Limb (tissue), 2 donors: ENCODE measurements at regions not wholly inside any gene's neighbourhood (a gene's known extent, or its start where the extent isn't known, plus 50 kb on each side); places are given as distances from the start of the nearest gene placed in this dataset.
A peak's percentile ranks its signal among the peaks of the same experiment; 100 is the strongest.
"Not testable (repeated sequence)": the region's sequence is repeated elsewhere in the genome, so short reads cannot be mapped to it uniquely, and the experiment has no call there.

ENCODE experiments used
- DNase-seq, 2 donors: peaks; one replicate each; pipeline ENCODE4 v3.0.0-alpha.2; 2016; ENCODE audit errors: extremely low spot score in 2 of 2

GRCh38 chr16:52104993-52105392 lies 441.9 kb downstream of the TOX3 start:
- DNase-seq, result not testable (repeated sequence)

DNA sequence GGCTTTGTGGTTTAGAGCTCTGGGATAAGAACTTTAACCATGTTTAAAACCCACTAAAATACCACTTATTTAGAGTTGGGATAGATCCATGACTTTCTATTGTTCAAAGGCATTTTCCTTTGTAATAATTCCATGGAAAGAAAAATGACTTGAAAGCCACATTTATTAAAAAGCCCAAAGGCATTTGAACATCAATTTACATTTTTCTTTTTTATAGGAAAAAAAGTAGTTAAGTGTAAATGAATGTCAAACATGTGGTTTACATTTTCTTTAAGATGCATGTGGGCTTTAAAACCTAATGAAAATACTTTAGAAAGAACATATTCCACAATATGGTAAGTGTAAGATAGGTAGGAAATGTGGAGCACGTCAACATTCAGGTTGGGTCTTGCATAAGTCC lies 443.2 kb downstream of the TOX3 start:
- DNase-seq, result no peak

DNA sequence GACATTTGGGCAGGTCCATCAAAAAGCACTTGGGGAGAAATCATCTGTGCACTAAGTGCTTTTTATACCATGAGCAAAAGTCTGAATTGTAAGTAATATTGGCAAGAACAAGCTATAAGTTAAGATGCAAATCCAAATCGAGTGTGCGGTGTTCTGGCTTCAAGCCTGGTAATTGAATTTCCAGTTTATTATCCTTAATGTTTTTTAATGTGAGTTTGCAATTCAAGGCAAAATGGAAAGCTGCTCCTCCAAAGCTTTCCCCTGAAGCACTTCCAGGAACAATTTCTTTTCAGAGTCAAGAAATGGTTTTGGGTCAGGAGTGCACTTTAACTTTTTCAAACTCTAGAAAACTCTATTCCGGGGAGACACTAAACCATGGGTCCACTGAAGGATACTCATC lies 445.7 kb downstream of the TOX3 start:
- peak in 1 of 2 donors; percentile 63 for DNase-seq

DNA sequence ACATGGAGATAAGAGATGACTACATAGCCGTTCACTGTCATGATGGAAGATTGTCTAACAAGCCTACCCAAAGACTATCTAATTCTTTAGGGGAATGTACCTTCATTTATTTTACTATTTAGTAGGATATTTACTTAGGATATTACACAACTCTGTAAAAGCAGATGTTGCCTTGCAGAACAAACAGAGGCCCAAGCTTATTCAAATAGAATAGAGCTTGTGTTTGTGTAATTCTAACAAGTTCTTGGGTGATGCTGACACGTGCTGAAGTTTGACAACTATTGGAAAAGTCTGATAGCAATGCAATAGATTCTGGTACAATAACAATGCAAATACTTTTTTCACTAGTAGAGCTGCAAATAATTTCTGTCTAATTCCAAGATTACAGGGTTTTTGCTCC lies 447.6 kb downstream of the TOX3 start:
- no peak for DNase-seq

DNA sequence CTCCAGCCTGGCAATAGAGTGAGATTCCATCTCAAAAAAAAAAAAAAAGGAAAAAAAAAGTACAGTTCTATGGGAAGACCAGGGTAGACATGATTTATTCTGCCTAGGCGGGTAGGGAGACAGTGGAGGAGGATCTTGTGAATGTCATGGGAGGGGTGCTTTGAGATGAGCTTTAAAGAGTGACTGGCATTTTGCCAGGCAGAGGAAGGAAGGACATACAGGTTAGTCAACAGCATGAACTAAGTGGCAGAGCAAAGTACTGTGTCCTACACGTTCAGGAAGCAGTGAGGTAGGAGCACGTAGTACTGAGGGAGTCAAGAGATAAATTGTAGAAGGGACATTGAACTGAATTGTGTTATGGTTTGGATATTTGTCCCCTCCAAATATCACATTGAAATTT lies 451.5 kb downstream of the TOX3 start:
- DNase-seq, result no peak

DNA sequence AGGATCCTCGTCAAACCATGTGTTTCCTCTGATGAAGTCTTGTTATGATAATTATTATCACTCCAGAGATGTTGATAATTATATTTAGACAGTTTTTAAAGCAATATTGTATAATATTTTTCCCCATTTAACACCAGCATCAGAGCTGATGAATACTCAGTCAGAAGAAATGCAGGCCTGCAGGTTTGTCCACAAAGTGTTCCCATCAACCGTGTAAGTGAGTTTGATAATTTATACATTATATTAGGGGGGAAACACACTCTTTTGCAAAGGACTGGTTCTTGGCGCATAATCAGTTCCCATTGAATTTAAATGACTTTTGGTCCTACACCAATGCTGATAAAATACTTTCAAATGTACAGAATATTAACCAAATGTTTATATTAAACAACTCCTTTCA lies 454.8 kb downstream of the TOX3 start:
- DNase-seq, result no peak

DNA sequence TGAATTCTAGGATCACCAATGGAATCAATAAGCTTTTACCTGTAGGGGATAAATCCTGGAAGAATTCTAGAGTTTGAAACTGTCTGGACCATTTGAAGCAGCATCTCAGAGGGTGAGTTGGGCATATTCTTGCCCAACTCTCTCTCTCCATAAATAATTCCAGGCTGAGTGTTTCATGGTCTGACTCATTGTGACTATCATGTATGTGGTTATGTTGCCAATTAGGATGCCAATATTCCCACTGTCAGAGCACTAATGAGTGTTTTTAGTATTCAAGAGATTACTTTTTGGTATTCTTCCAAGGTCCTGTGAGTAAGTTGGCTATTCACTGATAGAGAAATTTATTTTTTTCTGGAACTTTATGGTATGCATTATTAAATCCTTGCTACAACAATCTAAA lies 456.9 kb downstream of the TOX3 start:
- DNase-seq, result peak in 1 of 2 donors; percentile 32

- DNase-seq, result no peak
Observed at GRCh38 chr16:52089476-52089875, 457.5 kb downstream of the TOX3 start.

- no peak for DNase-seq
Observed at GRCh38 chr16:52086901-52087300, 460.0 kb downstream of the TOX3 start.

GRCh38 chr16:52078716-52079655 lies 468.0 kb downstream of the TOX3 start:
- DNase-seq, result no peak

GRCh38 chr16:52077607-52078006 lies 469.3 kb downstream of the TOX3 start:
- DNase-seq, result no peak

GRCh38 chr16:52076801-52077201 lies 470.1 kb downstream of the TOX3 start:
- DNase-seq, result no peak

DNA sequence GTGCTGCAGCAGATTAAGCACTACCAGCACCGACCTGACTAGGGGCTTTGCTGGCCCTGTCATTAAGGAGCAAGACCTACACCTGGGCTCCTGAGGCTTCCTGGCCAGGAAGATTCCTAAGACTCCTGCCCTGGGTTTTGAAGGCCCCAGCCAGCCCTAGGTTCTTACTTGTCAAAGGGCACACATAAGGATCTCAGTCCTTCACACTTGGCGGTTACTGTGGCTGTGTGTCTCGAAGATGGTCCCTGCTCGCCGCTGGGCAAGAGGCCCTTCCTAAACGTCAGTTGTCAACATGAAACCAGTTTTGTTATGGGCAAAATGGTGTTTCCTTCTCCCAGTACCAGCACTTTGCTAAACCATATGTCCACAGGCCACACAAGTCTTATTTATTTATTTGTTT lies 470.6 kb downstream of the TOX3 start:
- no peak for DNase-seq

- no peak for DNase-seq
Observed at GRCh38 chr16:52074133-52074532, 472.8 kb downstream of the TOX3 start.

DNA sequence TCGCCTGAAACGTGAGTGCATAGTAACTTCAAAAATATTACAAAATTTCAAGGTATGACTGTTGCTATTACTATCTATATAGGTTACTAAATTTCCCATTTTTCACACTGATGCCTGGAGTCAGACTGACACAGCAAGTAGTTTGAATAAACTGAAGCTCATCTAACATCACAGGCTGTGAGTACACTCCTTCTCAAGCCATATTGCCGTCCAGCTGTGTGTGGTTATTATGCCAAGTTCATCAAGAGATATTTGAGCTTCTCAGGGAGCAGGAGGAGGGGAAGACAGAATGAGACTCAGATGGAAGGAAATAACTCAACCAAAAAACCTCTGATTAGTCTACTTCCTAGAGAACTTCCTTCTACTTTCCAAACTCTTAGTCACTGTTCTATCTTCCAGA lies 473.9 kb downstream of the TOX3 start:
- DNase-seq, result no peak

- no peak for DNase-seq
Observed at GRCh38 chr16:52071101-52071500, 475.8 kb downstream of the TOX3 start.

- DNase-seq, result no peak
Observed at GRCh38 chr16:52070341-52071057, 476.4 kb downstream of the TOX3 start.

DNA sequence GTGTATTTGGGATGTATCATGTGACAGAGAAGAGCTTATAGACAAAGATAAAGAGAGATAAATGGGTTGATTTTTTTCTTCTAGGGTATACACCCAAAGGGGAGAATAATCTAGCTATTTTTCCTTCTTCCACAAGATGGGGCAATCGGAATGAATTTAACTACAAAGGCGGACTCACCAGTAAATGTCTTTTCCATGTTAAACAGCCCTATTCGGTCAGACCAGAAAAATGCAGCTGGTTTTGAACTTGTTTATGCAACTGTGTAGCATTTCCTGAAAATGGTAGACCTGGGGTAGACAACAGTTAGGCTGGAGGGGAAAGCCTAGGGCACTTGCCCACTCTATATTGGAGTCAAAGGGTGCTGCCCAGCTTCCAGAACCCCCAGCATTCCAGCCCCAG lies 477.1 kb downstream of the TOX3 start:
- DNase-seq, result peak; percentile 35 to 81

DNA sequence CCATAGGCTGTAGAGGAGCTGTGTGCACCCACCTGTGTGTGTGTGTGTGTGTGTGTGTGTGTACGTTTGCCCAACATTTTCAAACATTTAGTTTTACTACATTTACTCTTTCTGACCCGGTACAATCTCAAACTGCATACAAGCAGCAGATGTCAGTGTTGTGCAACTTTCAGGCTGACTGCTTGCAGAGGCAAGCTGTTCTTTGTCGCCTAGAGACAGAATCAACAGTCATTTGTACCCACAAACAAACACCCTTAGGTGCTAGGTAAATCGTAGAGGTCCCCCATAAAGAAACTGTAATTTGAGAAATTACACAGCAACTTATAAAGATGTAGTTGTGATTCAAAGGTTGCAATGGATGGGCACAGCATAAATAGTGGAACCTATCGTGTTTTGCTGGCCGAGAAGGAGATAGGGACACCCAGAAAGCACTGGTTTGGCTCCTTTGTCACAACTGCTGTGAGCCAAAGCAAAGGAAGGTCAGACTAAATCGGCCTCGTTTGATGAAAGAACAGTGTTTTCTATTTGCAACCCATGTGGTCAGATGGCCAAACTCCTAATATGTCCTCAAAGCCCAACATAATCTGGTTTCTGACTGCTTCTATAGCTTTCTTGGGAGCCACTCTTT lies 478.4 kb downstream of the TOX3 start:
- peak; percentile 60 for DNase-seq

GRCh38 chr16:52066962-52067361 lies 480.0 kb downstream of the TOX3 start:
- no peak for DNase-seq

DNA sequence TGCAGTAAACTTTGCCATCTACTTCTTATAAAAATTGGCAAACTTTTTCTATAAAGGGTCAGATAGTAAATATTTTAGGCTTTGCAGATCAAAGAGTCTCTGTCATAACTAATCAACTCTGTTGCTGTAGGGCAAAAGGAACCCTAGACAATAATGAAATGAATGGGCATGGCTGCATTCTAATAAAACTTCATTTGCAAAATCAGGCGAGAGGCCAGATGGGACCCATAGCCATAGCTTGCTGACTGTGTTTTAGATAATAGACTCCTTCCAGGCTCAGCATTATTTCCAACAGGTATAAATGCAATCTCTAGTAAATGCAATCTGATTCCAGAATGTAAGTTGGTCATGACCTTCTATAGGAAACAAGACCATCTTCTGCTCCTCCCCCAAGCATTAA lies 490.7 kb downstream of the TOX3 start:
- no peak for DNase-seq

GRCh38 chr16:52055381-52055780 lies 491.6 kb downstream of the TOX3 start:
- DNase-seq, result no peak
